ENCODE measurements at regions not wholly inside any gene's neighbourhood (a gene's known extent, or its start where the extent isn't known, plus 50 kb on each side); places are given as distances from the start of the nearest gene placed in this dataset.

DNA sequence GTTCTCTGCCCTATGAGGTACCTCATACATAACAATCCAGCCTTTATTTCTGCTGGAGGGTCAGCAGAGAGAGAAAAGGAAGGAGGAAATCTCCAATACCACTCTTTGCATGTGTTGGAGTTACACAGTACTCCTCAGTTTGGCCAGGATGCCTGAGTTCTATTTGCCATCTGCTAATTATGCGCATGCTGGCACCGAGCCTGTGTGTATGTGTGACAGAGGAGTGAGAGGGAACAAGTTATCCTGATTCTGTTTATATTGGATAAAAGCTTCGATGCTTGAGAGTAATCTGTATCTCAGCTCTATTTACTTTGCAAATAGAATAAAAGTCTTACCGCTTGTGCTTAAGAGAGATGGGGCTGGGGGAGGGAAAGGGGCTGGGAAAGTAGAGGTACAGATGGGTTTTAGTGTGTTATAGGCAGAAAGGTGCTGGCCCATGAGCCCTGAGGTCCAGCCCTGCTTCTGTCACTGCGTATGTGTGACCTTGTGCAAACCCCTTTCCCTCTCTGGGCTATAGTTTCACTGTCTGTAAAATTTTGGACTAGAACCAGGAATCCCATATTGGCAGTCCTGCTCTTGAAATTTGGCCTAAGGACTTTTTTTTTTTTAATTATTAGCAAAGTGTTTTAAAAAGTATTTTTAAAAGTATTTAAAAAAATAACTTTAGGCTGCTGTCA lies 54.5 kb upstream of the PLXNA2 start:
- no peak for DNase-seq

DNA sequence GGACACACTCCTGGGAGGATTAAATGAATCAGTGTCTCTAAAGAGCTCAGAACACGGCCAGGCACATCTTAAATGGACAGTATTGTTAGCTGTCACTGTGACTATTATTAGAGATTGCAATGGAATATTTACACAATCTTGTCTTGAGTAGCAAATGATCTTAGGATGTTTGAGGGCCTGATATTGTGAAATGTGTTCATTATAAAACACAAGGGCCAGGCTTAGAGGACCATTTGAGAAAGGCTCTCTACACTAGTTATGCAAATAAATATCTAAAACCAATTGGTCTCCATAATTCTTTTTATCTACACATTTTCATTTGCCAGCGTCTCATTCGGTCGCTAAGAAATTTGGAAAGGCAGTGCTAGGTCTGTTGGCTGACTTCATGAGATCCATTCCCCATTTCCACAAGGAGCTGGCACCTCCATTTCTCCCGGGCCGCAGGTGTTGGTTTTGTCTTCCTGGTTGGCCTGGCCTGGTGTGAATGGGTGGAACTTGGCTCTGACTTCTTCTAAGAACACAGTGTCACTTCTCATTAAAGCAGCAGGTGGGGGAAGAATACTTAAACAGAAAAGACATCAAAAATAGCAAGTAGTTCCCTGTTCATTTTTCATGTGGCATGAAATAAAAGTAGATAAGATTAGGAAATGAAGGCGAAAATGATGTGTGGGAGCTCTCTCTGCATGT lies 56.0 kb upstream of the PLXNA2 start:
- no peak for DNase-seq

DNA sequence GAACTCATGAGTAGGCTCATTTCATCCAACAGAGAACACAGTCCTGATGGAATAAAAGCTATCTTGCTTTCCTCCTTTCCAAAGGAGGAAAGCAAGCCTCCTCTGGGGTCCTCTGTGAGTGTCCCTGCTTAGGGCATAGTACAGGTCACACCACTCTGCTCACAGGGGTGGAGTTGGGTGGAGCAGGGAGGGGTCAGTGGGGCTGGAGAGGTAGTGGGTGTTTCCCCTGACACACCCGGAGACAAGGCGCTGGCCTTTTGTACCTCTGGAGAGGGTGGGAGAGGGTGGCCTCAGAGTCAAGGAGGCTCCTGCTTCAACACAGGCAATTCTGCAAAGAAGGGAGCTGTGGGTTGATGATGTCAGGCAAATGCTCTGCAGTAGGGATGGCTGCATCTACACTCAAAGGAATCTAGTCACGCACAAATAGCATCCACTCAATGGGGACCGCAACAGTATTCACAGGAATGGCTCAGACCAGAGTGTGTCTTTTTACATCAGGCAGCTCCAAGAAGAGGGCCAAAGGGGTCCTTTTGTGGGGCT lies 58.6 kb upstream of the PLXNA2 start:
- no peak for DNase-seq

DNA sequence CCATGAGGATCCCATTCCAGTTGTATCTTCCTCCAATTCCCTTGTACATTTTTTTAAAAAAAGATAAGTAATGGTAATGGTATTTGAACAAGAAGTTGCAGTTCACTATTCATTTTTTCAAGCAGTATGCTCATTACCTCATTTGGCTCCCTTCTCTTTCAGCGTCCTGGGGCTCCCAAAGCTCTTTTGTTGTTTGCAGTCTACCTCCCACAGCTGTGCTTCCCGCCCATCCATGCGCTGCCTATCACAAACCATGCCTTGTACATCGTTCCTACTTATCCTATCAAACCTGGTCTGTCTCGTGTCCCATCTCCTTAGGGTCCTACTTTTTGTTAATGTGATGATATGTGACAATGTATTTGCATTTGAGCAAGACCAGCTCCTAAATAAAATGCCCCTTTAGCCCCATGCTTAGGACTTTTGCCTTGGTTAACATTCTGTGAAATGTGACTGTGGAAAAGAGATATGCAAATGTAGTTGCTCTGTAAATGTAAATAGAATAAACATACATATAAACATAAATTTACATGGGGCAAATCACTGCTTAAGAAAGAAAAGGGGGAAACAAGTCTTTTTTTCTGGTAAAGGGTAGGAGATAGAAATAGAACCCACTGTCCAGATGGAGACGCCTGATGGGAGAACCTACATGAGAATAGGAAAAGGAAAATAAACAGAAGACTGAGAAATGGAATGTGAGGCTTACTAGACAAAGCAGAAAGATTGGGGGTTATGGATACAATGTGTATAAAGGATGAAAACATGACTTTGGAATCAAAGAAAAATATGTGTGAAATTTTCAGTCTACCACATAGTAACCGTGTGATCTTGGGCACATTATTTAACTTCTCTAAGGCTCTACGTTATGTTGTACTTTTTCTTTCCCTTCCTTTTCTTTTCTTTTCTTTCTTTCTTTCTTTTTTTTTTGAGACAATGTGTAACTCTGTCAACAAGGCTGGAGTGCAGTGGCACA lies 59.8 kb upstream of the PLXNA2 start:
- DNase-seq: no peak

DNA sequence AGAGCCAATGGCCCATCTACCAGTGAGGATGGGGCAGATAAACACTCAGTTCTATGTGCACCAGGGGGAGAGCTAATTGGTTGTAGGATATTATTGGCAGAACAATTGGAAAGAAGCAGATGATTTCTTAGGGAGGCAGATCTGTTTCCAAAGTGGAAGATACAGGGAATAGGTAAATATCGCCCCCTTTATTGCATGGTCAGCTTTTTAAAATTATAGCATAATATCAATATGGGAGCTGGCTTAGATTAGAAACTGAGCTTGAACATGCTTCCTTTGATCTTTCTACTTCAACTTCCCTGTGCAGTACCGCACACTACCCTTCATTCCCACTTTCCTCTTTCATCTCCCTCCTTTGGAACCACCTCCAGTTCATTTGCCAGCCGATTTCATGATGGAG lies 64.0 kb upstream of the PLXNA2 start:
- no peak for DNase-seq

DNA sequence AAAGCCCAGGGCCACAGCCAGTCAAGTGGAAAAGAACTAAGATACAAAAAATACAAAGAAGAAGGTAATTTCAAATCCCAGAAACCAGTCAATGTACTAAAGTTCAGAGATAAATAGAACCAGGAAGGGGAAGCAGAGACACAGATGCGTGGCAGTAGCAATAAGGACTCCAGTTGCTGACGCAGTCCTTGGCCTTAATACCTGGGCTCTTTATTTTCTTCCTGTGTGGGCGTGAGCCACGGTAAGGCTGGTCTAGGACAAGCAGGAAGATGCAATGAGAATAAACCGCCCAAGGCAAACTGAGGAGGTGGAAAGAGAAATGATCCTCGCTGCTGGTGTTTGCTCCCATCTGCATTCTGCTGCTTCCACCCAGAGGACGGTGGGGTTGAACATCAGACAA lies 65.6 kb upstream of the PLXNA2 start:
- DNase-seq: no peak

DNA sequence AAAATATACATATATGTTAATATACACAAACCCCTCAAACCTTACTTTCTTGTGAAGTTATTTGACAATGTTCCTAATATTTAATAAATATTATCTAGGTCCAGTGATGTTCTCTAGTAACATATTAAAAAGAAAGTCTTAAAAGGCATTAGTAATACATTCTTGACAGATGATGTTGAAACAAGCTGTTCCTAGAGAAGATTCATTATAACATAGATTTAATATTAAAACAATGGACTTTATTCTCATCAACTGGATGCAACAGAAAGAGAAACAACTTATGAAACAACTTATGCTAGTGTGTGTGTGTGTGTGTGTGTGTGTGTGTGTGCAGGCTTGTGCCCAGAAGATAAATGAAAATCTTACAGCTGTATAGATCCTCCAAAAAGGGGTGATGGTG lies 68.5 kb upstream of the PLXNA2 start:
- DNase-seq: no peak

DNA sequence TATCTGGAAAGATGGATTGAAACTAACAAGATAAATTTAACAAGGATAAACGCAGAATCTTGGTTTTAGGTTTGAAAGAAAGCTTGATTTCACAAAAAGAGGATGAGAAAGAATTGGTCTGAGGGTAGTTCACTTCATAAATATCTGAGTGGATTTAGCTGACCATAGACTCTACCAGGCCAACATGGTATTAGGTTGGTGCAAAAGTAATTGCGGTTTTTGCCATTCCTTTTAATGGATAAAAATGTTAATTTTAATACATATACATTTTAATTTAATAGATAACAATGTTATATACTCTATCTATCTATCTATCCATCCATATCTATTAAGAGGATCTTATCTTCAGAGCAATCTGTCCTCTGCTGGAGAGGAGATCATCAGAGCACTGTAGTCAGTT lies 70.2 kb upstream of the PLXNA2 start:
- no peak for DNase-seq

DNA sequence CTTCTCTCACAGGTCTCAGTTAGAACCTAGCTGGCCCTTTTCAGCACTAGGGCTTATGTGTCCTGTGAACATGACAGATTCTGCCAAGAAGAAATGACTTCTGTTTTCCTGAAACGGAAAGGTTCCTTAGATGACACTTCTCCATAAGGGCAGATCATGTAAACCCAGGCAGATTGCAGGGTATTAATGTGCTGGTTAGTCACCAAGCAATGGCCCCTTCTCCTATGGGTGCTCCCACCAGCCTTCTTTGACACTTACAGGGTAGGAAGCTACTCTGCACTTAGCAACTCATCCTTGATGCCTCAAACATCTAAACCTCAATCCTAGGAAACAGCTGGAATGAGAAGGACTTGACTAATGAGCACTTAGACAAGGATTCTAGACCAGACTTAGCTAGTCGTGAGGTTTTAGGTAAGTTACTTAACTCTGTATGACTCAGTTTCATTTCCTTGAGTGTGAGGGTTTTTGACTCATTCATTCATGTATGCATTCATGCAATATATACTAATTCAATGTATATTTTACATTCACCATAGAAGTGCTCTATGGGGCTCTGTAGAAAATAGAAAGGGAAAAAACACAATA lies 74.1 kb upstream of the PLXNA2 start:
- no peak for DNase-seq

DNA sequence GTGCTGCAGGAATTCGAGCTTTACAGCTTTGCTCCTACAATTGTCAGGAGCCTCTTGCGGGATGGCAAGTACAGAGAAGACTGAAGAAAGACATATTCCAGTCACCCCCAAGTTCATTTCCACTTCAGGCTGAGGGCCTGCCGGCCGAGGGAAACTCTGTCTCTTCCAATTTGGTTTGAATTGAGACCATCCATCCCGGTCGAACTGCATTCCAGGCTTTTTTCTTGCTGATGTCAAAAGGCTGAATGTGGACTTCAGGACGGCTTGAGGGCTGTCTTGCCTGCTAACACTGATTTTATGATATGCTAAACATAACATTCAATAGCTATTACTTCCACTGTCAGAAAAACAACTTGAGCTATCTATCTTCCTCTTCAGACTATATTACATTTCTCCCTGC lies 79.8 kb upstream of the PLXNA2 start:
- no peak for DNase-seq

DNA sequence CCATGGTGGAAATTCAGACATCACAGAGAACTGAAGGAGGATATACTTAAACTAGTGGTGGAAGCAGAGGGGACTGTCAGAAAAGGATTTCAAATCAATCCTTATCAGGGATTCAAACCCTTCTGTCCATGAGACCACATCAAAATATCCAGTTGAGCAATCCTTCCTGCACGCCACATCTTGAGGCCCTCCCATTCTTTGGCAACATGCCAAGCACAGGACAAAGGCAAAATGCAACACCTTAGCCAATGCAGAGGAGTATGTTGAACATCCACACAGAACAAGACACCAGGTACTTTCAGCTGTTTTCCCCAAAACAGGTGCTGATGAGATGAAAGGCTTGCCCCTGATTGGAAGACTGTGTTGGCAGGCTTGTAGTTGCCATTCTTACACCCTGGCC lies 81.8 kb upstream of the PLXNA2 start:
- no peak for DNase-seq

DNA sequence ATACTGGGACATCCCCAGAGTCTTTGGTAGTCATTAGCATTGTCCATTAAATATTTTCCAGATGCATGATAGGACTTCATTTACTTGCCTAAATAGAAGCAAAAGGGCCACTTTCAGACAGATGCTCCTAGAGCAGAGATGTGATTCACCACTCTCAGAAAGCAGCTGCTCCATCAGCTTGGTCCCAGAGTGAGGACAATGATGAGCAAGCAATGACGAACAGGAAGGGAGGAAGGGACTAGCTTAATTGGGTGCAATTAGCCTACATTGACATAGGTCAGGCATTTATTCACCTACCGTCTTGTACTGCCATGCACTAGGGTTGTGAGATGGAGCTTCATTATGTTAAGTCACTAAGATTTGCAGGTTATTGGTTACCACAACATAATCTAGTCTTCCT lies 85.1 kb upstream of the PLXNA2 start:
- DNase-seq: no peak

DNA sequence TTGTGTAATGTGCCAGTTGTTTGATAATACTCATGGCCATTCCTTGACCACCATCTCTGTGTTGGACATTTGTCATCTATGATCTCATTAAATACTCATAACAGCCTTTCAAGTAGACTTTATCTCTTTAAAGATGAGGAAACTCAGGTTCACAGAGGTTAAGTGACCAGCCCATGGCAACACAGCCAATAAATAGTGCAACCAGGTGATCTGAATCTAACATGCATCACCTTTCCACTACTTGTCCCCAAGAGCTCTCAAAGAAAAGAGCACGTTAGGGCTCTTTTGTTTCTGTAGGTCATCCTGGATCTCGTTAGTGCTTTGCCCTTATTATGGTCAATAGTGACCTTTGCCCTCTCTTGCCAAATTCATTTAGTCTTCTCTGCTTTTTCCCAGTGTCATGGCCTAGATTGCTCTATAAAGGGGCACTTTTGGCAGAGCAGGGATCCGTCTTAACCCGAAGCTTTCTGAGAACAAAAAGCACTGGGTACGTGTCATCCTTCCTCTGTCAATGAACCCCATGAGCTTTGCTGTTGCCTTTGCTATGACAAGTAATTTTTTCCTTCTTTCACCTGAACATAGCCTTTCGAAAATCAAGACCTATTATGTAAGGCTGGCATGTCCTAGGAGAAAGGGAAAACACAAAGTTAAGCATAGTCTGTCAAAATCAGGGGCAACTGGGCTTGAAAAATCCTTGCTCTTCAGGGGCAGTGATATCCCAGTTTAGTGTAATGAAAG lies 88.0 kb upstream of the PLXNA2 start:
- DNase-seq: no peak

DNA sequence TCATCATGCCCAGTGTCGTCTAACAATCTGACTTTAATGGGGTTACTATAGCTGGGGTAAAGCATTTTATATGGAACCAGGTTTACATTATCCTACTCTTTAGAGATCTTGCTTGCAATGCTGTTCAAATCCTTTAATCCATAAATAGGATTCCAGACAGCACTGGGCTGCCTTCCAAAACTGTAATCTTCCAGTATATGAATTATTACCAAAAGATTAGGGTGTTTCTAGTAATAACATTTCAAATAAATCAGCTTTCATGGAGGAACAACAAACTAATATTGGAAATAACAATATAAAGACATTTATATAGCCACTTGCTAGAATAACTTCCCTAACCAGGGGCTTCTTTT lies 88.6 kb upstream of the PLXNA2 start:
- DNase-seq: no peak

DNA sequence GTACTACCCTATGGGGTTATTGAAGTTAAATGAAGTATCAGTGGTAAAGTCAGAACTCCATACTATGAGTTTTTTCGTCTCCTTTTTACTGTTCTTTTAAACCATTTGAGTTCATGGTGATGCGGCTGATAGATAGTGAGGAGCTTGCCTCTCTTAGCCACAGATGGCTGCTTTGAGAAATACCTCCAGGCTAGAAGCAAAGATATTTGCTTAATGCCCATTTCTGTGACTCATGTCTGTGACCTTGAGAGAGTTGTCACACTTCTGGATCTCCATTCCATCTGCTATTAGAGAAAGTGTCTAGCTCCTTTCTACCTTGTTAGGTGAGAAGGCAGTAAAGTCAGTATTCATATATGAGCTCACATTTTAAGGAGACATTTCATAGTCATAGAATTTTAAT lies 89.5 kb upstream of the PLXNA2 start:
- DNase-seq: no peak

DNA sequence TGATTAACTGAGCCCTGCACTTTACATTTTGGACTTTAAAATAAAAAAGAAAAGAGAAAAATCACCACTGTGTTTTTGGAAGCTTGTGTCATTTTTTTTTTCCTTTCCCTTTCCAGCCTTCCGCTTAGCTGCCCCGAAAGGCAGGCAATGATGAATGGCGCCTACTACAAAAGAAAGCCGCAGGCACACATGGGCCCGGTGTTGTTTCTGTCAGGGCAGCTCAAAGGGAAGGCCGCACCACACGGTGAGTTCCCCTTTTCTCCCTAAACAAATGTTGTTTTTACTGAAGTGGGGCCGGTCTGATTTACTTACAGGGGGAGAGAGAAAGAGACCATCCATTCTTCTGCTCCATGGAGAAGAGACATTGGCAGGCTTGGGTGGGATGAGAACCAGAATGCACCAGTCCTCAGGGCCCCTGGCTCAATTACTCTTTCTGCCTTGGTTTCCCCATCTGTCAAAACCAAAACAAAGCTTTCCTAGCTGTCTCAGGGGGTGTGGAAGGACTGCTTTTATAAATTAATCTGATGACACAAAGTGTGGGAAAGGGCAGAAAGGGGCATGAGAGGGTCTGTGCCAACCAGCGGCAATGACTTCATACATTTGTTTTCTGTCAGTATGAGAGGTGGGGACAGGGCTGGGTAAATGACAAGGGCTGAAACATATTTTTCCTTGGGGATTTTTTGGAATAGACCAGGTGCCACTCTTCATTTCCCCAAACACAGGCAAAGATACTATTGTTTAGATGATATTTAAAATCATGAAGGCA lies 91.4 kb upstream of the PLXNA2 start:
- no peak for DNase-seq

DNA sequence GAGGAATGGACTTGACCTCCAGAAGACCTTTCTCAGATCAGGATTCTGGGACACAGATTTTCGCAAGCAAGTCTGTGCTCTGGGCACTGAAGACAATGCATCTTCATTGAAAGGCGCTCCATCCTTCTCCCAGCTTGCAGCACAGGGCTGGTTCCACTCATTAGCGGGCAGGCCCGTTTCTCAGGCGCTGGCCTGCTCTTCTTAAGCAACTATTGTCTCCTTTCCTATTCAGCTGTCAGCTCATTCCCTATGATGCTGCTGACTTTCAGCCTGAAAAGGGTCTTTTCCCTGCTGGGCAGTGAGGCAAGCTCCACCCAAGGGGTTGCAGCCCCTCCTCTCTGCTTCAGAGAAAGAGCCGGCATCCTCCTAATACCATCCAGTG lies 91.9 kb upstream of the PLXNA2 start:
- DNase-seq: no peak

DNA sequence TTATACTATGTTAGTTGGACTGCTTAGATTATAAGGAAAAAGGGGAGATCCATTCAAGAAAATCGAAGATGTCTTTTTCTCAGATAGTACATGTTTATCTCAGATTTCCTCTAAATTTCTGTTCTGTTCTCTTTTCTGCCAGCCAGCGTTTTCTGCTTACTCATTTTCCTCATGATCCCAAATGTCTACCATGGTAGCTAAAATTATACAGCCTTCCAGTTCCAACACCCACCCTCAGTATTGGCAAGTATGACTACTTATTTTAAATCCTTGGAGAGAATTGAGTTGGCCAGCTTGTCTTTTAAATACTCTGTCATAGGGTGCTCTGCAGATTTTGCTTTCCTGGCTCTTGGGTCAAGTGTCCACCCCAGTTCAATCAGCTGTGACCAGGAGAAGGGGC lies 95.7 kb upstream of the PLXNA2 start:
- no peak for DNase-seq

DNA sequence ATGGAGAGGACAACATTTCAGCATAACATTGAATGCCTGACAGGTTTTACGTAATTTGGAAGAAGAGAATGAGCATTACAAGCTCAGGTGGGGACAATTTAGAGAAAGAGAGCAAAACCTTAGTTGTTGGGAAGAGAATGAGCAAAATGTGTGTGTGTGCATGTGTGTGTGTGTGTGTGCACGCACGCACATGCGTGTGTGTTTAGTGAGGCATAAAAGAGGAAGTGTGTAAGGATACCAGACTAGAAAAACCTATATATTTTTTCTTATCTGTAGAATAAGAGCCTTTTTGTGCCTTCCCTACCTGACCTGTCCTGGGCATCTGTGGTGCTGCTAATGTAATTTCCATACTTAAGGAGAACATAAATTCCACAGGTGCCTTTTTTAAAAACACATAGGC lies 99.0 kb upstream of the PLXNA2 start:
- no peak for DNase-seq

DNA sequence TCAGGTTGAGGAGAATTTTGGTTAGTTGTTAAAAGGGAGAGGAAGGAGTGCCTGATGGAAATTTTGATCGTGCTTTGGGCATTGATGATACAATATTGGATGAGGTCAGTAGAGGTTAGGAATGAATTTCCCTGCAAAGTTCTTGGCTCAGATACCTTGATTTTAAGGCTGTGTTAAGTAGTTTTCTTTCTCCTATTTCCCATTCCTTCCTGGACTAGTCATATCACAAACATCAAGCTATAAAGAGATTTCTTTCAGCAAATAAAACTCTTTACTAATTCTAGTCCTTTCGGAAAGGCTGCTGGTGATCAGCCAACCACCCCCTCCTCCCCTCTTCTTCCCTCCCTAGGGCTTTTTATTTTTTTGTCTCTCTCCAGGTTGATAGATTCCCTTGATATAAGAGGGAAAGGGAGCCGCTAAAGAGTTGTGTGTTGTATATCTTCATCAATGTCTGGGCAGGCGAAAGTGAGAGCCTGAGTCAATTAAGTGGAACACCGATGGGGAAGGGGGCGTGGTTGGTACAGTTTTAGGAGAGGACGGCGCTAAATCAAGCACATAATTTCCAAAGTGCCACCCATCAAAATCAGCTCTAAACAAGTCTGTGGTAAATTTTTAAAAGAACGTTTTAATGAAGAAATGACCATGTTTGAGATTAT lies 100.1 kb upstream of the PLXNA2 start:
- no peak for DNase-seq

DNA sequence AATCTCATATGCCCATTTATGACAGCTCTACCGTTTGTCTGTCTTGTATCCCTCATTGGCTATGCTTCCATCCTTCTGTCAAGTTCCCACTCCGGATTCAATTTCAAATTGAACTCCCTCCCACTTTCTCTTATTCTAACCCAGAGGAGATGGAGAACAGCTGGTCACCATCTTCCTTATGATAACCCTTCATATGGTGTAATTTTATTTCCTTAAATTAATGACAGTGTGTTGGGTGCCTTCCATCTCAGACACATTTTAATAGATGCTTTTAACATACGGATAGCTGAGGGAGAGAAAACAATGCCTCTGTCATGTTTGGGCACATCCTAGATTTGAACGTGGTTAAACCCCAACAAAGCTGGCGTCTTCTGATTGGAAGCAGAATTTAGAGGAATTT lies 103.0 kb upstream of the PLXNA2 start:
- DNase-seq: no peak

Data from activated naive CD4-positive, alpha-beta T cell treated with Interleukin-2 at 50 U/mL for 16 hours (primary cell).